ENCODE measurements at regions not wholly inside any gene's neighbourhood (a gene's known extent, or its start where the extent isn't known, plus 50 kb on each side); places are given as distances from the start of the nearest gene placed in this dataset.

DNA sequence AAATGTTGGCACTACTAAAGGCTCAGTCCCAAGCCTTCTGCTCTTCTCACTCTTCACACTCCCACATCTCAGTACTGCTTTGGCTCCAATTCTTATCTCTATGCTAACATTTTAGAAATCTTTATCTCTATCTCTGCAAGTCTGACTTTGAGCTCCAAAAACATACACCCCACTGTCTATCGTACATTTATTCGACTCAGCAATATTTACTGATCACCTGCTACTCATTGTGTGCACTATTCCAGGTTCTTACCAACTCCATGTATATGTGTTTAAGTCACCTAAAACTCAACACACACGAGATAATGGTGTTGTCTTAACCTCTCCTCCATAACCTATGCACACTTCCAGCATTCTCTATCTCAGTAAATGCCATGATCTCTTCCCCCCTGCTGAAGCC, 268.2 kb upstream of the CRIM1 start:
- TF ChIP-seq, protein P1, sequence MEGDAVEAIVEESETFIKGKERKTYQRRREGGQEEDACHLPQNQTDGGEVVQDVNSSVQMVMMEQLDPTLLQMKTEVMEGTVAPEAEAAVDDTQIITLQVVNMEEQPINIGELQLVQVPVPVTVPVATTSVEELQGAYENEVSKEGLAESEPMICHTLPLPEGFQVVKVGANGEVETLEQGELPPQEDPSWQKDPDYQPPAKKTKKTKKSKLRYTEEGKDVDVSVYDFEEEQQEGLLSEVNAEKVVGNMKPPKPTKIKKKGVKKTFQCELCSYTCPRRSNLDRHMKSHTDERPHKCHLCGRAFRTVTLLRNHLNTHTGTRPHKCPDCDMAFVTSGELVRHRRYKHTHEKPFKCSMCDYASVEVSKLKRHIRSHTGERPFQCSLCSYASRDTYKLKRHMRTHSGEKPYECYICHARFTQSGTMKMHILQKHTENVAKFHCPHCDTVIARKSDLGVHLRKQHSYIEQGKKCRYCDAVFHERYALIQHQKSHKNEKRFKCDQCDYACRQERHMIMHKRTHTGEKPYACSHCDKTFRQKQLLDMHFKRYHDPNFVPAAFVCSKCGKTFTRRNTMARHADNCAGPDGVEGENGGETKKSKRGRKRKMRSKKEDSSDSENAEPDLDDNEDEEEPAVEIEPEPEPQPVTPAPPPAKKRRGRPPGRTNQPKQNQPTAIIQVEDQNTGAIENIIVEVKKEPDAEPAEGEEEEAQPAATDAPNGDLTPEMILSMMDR (IDR thresholded peaks at IDR 0.05; ENCODE audit: insufficient read depth, low read length), result no peak
- TF ChIP-seq POLR2AphosphoS5 (IDR thresholded peaks at IDR 0.05; ENCODE audit: low read depth) (no peak), SPI1 (IDR thresholded peaks at IDR 0.05; ENCODE audit: borderline replicate concordance, low read depth) (no peak), GABPA (IDR thresholded peaks at IDR 0.05; ENCODE audit: low read depth) (no peak)
- TF ChIP-seq, protein P2, sequence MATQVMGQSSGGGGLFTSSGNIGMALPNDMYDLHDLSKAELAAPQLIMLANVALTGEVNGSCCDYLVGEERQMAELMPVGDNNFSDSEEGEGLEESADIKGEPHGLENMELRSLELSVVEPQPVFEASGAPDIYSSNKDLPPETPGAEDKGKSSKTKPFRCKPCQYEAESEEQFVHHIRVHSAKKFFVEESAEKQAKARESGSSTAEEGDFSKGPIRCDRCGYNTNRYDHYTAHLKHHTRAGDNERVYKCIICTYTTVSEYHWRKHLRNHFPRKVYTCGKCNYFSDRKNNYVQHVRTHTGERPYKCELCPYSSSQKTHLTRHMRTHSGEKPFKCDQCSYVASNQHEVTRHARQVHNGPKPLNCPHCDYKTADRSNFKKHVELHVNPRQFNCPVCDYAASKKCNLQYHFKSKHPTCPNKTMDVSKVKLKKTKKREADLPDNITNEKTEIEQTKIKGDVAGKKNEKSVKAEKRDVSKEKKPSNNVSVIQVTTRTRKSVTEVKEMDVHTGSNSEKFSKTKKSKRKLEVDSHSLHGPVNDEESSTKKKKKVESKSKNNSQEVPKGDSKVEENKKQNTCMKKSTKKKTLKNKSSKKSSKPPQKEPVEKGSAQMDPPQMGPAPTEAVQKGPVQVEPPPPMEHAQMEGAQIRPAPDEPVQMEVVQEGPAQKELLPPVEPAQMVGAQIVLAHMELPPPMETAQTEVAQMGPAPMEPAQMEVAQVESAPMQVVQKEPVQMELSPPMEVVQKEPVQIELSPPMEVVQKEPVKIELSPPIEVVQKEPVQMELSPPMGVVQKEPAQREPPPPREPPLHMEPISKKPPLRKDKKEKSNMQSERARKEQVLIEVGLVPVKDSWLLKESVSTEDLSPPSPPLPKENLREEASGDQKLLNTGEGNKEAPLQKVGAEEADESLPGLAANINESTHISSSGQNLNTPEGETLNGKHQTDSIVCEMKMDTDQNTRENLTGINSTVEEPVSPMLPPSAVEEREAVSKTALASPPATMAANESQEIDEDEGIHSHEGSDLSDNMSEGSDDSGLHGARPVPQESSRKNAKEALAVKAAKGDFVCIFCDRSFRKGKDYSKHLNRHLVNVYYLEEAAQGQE (IDR thresholded peaks at IDR 0.05; ENCODE audit: insufficient replicate concordance, low read depth), result no peak

Measured in HL-60 (cell line).